Neural cell (in vitro differentiated cells): ENCODE measurements at regions not wholly inside any gene's neighbourhood (a gene's known extent, or its start where the extent isn't known, plus 50 kb on each side); places are given as distances from the start of the nearest gene placed in this dataset.

ENCODE experiments used
- EZH2 ChIP-seq: fragments of 200-600, 300-800 bp; shearing (Covaris generic), sonication (generic); IDR thresholded peaks from 2 replicates; pipeline ENCODE4 v1.6.1; 2014; ENCODE audit warnings: antibody characterized with exemption, low read length, borderline replicate concordance, mild to moderate bottlenecking; ENCODE audit not compliant: insufficient read depth, poor library complexity, severe bottlenecking
- RAD21 ChIP-seq: fragments of 450-650 bp; conservative IDR thresholded peaks from 2 replicates; pipeline ENCODE4 v1.6.1; 2014; ENCODE audit warnings: antibody characterized with exemption, mild to moderate bottlenecking, moderate library complexity
- TF ChIP-seq, protein P1 (sequence below): fragments of 450-650 bp; IDR thresholded peaks from 2 replicates; pipeline ENCODE4 v1.5.1; 2014; ENCODE audit warnings: antibody characterized with exemption, mild to moderate bottlenecking, moderate library complexity; ENCODE audit not compliant: poor library complexity, severe bottlenecking
- TF ChIP-seq, protein P2 (sequence below): IDR thresholded peaks from 2 replicates; pipeline ENCODE4 v1.6.1; 2012; ENCODE audit warnings: borderline replicate concordance

DNA sequence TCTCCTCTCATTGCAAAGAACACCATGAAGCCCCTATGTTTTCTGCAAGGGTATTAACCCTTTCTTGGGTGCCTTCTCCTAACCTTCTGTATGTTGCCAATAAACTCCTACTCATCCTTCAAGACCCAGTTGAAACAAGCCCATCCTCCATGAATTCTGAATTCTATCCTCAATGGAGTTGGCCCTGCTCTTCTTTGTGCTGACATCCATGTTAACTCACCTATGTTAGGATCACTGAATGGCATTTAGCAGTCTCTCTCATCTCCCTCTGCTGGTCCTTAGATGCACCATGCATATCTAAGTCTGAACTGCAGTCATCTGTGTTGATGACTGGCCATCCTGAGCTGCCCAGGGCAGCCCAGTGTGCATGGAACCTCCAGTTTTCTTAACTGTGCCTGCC lies 129.8 kb downstream of the BUB3 start:
- no peak for TF ChIP-seq RAD21
- TF ChIP-seq, protein P1, sequence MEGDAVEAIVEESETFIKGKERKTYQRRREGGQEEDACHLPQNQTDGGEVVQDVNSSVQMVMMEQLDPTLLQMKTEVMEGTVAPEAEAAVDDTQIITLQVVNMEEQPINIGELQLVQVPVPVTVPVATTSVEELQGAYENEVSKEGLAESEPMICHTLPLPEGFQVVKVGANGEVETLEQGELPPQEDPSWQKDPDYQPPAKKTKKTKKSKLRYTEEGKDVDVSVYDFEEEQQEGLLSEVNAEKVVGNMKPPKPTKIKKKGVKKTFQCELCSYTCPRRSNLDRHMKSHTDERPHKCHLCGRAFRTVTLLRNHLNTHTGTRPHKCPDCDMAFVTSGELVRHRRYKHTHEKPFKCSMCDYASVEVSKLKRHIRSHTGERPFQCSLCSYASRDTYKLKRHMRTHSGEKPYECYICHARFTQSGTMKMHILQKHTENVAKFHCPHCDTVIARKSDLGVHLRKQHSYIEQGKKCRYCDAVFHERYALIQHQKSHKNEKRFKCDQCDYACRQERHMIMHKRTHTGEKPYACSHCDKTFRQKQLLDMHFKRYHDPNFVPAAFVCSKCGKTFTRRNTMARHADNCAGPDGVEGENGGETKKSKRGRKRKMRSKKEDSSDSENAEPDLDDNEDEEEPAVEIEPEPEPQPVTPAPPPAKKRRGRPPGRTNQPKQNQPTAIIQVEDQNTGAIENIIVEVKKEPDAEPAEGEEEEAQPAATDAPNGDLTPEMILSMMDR = no peak
- TF ChIP-seq, protein P2, sequence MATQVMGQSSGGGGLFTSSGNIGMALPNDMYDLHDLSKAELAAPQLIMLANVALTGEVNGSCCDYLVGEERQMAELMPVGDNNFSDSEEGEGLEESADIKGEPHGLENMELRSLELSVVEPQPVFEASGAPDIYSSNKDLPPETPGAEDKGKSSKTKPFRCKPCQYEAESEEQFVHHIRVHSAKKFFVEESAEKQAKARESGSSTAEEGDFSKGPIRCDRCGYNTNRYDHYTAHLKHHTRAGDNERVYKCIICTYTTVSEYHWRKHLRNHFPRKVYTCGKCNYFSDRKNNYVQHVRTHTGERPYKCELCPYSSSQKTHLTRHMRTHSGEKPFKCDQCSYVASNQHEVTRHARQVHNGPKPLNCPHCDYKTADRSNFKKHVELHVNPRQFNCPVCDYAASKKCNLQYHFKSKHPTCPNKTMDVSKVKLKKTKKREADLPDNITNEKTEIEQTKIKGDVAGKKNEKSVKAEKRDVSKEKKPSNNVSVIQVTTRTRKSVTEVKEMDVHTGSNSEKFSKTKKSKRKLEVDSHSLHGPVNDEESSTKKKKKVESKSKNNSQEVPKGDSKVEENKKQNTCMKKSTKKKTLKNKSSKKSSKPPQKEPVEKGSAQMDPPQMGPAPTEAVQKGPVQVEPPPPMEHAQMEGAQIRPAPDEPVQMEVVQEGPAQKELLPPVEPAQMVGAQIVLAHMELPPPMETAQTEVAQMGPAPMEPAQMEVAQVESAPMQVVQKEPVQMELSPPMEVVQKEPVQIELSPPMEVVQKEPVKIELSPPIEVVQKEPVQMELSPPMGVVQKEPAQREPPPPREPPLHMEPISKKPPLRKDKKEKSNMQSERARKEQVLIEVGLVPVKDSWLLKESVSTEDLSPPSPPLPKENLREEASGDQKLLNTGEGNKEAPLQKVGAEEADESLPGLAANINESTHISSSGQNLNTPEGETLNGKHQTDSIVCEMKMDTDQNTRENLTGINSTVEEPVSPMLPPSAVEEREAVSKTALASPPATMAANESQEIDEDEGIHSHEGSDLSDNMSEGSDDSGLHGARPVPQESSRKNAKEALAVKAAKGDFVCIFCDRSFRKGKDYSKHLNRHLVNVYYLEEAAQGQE = no peak
- no peak for TF ChIP-seq EZH2
